ENCODE measurements at regions not wholly inside any gene's neighbourhood (a gene's known extent, or its start where the extent isn't known, plus 50 kb on each side); places are given as distances from the start of the nearest gene placed in this dataset.

GRCh38 chr2:190782264-190782663 is 98.4 kb upstream of the GLS start:
- in situ Hi-C loops (cut with HindIII; ENCODE audit: low sequenced_read_pairs): loop anchor here (5.0 to 25.0 kb wide), 2 partner anchors 85 to 695 kb away; no protein-coding TSS in a partner anchor

GRCh38 chr2:190783513-190784263 is 96.9 kb upstream of the GLS start:
- in situ Hi-C loops (cut with HindIII; ENCODE audit: low sequenced_read_pairs): loop anchor here (5.0 to 25.0 kb wide), 2 partner anchors 84 to 696 kb away; no protein-coding TSS in a partner anchor

GRCh38 chr2:190785334-190785733 is 95.3 kb upstream of the GLS start:
- in situ Hi-C loops (cut with HindIII; ENCODE audit: low sequenced_read_pairs): loop anchor here (25.0 kb wide), 1 partner anchor 698 kb away; no protein-coding TSS in a partner anchor

GRCh38 chr2:190786404-190787166 is 94.0 kb upstream of the GLS start:
- in situ Hi-C loops (cut with HindIII; ENCODE audit: low sequenced_read_pairs): loop anchor here (25.0 kb wide), 1 partner anchor 699 kb away; no protein-coding TSS in a partner anchor

GRCh38 chr2:190787743-190788235 is 92.8 kb upstream of the GLS start:
- in situ Hi-C loops (cut with HindIII; ENCODE audit: low sequenced_read_pairs): loop anchor here (25.0 kb wide), 1 partner anchor 700 kb away; no protein-coding TSS in a partner anchor

GRCh38 chr2:190789074-190790004 is 91.3 kb upstream of the GLS start:
- in situ Hi-C loops (cut with HindIII; ENCODE audit: low sequenced_read_pairs): loop anchor here (5.0 to 25.0 kb wide), 2 partner anchors 42 to 702 kb away; no protein-coding TSS in a partner anchor

GRCh38 chr2:190791347-190791975 is 89.2 kb upstream of the GLS start:
- in situ Hi-C loops (cut with HindIII; ENCODE audit: low sequenced_read_pairs): loop anchor here (5.0 to 25.0 kb wide), 2 partner anchors 44 to 704 kb away; no protein-coding TSS in a partner anchor

GRCh38 chr2:190791976-190792575 is 88.5 kb upstream of the GLS start:
- in situ Hi-C loops (cut with HindIII; ENCODE audit: low sequenced_read_pairs): loop anchor here (5.0 to 25.0 kb wide), 2 partner anchors 45 to 705 kb away; no protein-coding TSS in a partner anchor

- in situ Hi-C loops (cut with HindIII; ENCODE audit: low sequenced_read_pairs): loop anchor here (5.0 to 25.0 kb wide), 2 partner anchors 46 to 706 kb away; no protein-coding TSS in a partner anchor
Observed at GRCh38 chr2:190792956-190793888, 87.4 kb upstream of the GLS start.

GRCh38 chr2:190794377-190794776 is 86.2 kb upstream of the GLS start:
- in situ Hi-C loops (cut with HindIII; ENCODE audit: low sequenced_read_pairs): loop anchor here (5.0 to 25.0 kb wide), 2 partner anchors 47 to 707 kb away; no protein-coding TSS in a partner anchor

- in situ Hi-C loops (cut with HindIII; ENCODE audit: low sequenced_read_pairs): loop anchor here (5.0 to 25.0 kb wide), 2 partner anchors 47 to 707 kb away; no protein-coding TSS in a partner anchor
Observed at GRCh38 chr2:190794790-190795189, 85.8 kb upstream of the GLS start.

GRCh38 chr2:190795686-190796085 is 84.9 kb upstream of the GLS start:
- in situ Hi-C loops (cut with HindIII; ENCODE audit: low sequenced_read_pairs): loop anchor here (25.0 kb wide), 1 partner anchor 708 kb away; no protein-coding TSS in a partner anchor

GRCh38 chr2:190799999-190800398 is 80.6 kb upstream of the GLS start:
- in situ Hi-C loops (cut with HindIII; ENCODE audit: low sequenced_read_pairs): loop anchor here (25.0 kb wide), 1 partner anchor 713 kb away; no protein-coding TSS in a partner anchor

- in situ Hi-C loops (cut with HindIII; ENCODE audit: low sequenced_read_pairs): no loop called here
Observed at GRCh38 chr2:190800528-190800927, 80.1 kb upstream of the GLS start.

- in situ Hi-C loops (cut with HindIII; ENCODE audit: low sequenced_read_pairs): no loop called here
Observed at GRCh38 chr2:190802129-190802528, 78.5 kb upstream of the GLS start.

- in situ Hi-C loops (cut with HindIII; ENCODE audit: low sequenced_read_pairs): no loop called here
Observed at GRCh38 chr2:190802626-190803209, 77.9 kb upstream of the GLS start.

GRCh38 chr2:190804182-190804795 is 76.3 kb upstream of the GLS start:
- in situ Hi-C loops (cut with HindIII; ENCODE audit: low sequenced_read_pairs): no loop called here

All from endothelial cell of hepatic sinusoid (primary cell).